SK-N-MC (cell line): ENCODE measurements at regions not wholly inside any gene's neighbourhood (a gene's known extent, or its start where the extent isn't known, plus 50 kb on each side); places are given as distances from the start of the nearest gene placed in this dataset.

Experiments
- EZH2 ChIP-seq: fragments of 200-600 bp; sonication (generic); IDR thresholded peaks from one replicate; pipeline ENCODE4 v1.6.1; 2017; ENCODE audit warnings: antibody characterized with exemption
- POLR2AphosphoS5 ChIP-seq: IDR thresholded peaks from 2 replicates; pipeline ENCODE4 v1.6.1; 2012; ENCODE audit warnings: mild to moderate bottlenecking, low read depth, low read length, borderline replicate concordance

GRCh38 chr7:35419391-35419755 lies 165.5 kb upstream of the TBX20 start:
- TF ChIP-seq POLR2AphosphoS5 (no peak), EZH2 (no peak)
